ENCODE measurements at regions not wholly inside any gene's neighbourhood (a gene's known extent, or its start where the extent isn't known, plus 50 kb on each side); places are given as distances from the start of the nearest gene placed in this dataset.
"Not testable (repeated sequence)": the region's sequence is repeated elsewhere in the genome, so short reads cannot be mapped to it uniquely, and the experiment has no call there.

GRCh38 chr4:127486248-127486647 lies 146.5 kb upstream of the INTU start:
- Histone ChIP-seq H3K4me1 (ENCODE audit: control insufficient read depth, insufficient read depth, low read length) (no peaks in the 10 kb centered on the region), H3K27me3 (replicated peaks; ENCODE audit: control insufficient read depth, insufficient read depth, low read length) (no peaks in the 10 kb centered on the region), H3K9ac (ENCODE audit: low read length) (no peak overlapping the region), H3K4me3 (ENCODE audit: low read length) (no peak overlapping the region), H3K9me3 (ENCODE audit: control insufficient read depth, low read length) (no peaks in the 10 kb centered on the region), H3K36me3 (ENCODE audit: control insufficient read depth, insufficient read depth, low read length, severe bottlenecking) (no peaks in the 10 kb centered on the region)
- DNase-seq (ENCODE audit: low read depth) = no peak

DNA sequence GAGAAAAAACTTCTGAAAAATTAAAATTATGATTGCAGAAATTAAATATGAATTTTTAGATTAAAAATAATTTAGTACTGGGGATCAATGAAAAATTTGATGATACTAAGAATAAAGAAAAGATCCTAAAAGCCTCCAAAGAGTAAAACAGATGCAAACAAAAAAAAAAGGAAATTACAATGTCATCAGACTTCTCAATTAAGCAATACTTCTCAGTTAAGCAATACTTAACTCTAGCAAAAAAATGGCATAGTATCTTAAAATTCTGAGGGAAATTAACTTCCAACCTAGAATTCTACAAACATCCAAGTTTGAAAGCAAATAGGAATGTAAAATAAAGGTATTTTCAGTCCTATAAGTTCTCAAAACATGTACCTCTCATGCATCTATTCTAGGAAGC lies 141.2 kb upstream of the INTU start:
- peak; percentile 16 for DNase-seq (ENCODE audit: low read depth)
- Histone ChIP-seq H3K4me1 (ENCODE audit: control insufficient read depth, insufficient read depth, low read length) (no peaks in the 10 kb centered on the region), H3K36me3 (ENCODE audit: control insufficient read depth, insufficient read depth, low read length, severe bottlenecking) (no peaks in the 10 kb centered on the region), H3K27me3 (replicated peaks; ENCODE audit: control insufficient read depth, insufficient read depth, low read length) (no peaks in the 10 kb centered on the region), H3K4me3 (ENCODE audit: low read length) (no peak overlapping the region), H3K9ac (ENCODE audit: low read length) (no peak overlapping the region), H3K9me3 (ENCODE audit: control insufficient read depth, low read length) (no peaks in the 10 kb centered on the region)

DNA sequence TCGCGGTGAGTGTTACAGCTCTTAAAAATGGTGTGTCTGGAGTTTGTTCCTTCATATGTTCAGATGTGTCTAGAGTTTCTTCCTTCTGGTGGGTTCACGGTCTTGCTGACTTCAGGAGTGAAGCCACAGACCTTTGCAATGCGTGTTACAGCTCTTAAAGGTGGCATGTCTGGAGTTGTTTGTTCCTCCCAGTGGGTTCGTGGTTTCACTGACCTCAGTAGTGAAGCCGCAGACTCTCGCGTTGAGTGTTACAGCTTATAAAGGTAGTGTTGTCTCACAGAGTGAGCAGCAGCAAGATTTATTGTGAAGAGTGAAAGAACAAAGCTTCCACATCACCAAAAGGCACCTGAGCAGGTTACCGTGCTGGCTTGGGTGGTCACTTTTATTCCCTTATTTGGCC lies 135.9 kb upstream of the INTU start:
- not testable (repeated sequence) for H3K4me3 ChIP-seq (ENCODE audit: low read length); H3K4me1 ChIP-seq (ENCODE audit: control insufficient read depth, insufficient read depth, low read length); DNase-seq (ENCODE audit: low read depth); H3K36me3 ChIP-seq (ENCODE audit: control insufficient read depth, insufficient read depth, low read length, severe bottlenecking); H3K9me3 ChIP-seq (ENCODE audit: control insufficient read depth, low read length); H3K27me3 ChIP-seq (replicated peaks; ENCODE audit: control insufficient read depth, insufficient read depth, low read length); H3K9ac ChIP-seq (ENCODE audit: low read length)

DNA sequence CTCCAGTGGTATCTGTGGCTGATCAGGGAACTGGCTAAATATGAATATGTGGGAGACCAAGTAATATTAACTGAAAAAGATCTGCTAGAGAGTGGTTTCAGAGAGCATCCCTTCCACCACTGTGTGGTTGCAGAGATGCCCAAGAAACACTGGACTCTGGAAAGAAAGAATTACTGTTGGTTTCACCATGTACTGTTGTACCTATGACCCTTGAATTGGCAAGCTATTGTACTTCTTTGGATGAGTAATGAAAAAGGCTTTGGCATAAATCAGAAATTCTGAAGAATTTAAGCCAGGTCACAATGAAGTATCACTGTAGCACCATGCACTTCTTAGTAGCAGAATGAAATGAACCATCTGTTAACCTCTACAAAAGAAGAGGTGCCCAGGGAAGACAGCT lies 134.4 kb upstream of the INTU start:
- Histone ChIP-seq H3K4me3 (ENCODE audit: low read length) (no peak overlapping the region), H3K9me3 (ENCODE audit: control insufficient read depth, low read length) (no peaks in the 10 kb centered on the region), H3K4me1 (ENCODE audit: control insufficient read depth, insufficient read depth, low read length) (peaks cover 18% of the 10 kb centered on the region), H3K27me3 (replicated peaks; ENCODE audit: control insufficient read depth, insufficient read depth, low read length) (no peaks in the 10 kb centered on the region), H3K36me3 (ENCODE audit: control insufficient read depth, insufficient read depth, low read length, severe bottlenecking) (no peaks in the 10 kb centered on the region), H3K9ac (ENCODE audit: low read length) (no peak overlapping the region)
- peak; percentile 42 for DNase-seq (ENCODE audit: low read depth)

DNA sequence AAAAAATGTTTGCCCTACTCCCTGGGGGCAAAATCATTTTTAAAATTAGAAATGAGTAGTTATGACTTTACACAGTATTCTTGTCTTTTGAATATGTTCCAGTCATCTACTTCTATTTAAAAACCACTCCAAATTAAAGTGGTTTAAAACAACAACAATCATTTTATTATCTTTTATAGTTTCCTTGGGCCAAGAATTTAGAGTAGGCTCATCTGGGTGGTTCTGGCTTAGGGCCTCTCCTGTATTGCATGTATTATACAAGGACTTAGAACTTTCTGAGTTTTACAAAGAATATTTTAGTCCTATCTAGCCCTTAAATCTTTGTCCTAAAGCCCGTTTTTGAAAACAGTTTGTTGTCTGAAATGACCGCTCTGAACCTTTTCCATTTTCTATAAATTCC lies 132.5 kb upstream of the INTU start:
- peaks cover 26% of the 10 kb centered on the region for H3K4me1 ChIP-seq (ENCODE audit: control insufficient read depth, insufficient read depth, low read length)
- no peak for DNase-seq (ENCODE audit: low read depth)
- H3K9me3 ChIP-seq (ENCODE audit: control insufficient read depth, low read length) = no peaks in the 10 kb centered on the region
- H3K4me3 ChIP-seq (ENCODE audit: low read length) = no peak overlapping the region
- no peaks in the 10 kb centered on the region for H3K27me3 ChIP-seq (replicated peaks; ENCODE audit: control insufficient read depth, insufficient read depth, low read length)
- no peak overlapping the region for H3K9ac ChIP-seq (ENCODE audit: low read length)
- no peaks in the 10 kb centered on the region for H3K36me3 ChIP-seq (ENCODE audit: control insufficient read depth, insufficient read depth, low read length, severe bottlenecking)

DNA sequence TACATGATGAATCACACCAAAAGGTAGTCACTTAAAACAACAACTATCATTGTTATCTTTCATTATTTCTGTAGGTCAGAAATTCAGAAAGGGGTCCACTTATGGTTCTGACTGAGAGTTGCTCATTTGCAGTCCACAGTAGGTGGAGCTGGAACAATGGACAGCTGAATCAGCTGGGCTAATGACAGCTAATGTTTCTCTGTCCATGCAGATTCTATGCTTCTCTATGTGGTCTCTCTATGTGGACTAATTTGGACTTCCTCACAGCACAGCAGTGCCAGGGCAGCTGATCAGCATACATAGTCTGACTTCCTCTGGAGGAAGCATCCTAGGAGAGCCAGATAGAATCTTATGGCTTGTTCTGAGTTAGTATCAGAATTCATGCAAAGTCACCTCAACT lies 131.7 kb upstream of the INTU start:
- DNase-seq (ENCODE audit: low read depth) = no peak
- H3K9me3 ChIP-seq (ENCODE audit: control insufficient read depth, low read length) = no peaks in the 10 kb centered on the region
- no peaks in the 10 kb centered on the region for H3K27me3 ChIP-seq (replicated peaks; ENCODE audit: control insufficient read depth, insufficient read depth, low read length)
- peak overlapping the region; percentile 47 for H3K4me3 ChIP-seq (ENCODE audit: low read length)
- H3K9ac ChIP-seq (ENCODE audit: low read length) = no peak overlapping the region
- peaks cover 28% of the 10 kb centered on the region for H3K4me1 ChIP-seq (ENCODE audit: control insufficient read depth, insufficient read depth, low read length)
- H3K36me3 ChIP-seq (ENCODE audit: control insufficient read depth, insufficient read depth, low read length, severe bottlenecking) = no peaks in the 10 kb centered on the region

DNA sequence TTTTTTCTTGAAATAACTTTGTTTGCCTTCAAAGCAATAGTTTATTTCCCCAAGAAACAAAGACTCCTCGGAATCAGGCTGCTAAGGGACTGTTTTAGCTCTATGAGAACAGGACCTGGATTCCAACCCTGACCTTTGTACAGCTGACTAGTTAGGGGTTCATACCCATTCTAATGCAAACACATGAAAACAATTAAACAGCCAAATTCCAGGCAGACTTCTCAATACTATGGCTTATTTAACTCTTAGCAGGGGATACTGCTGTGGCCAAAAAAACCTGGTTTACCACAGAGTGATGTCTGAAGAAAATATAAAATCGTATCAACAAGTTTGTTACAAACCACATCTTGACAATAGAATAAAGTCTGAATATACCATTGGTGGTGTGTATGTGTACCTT lies 129.6 kb upstream of the INTU start:
- H3K9me3 ChIP-seq (ENCODE audit: control insufficient read depth, low read length) = no peaks in the 10 kb centered on the region
- peak; percentile 74 for DNase-seq (ENCODE audit: low read depth)
- H3K36me3 ChIP-seq (ENCODE audit: control insufficient read depth, insufficient read depth, low read length, severe bottlenecking) = no peaks in the 10 kb centered on the region
- H3K4me3 ChIP-seq (ENCODE audit: low read length) = no peak overlapping the region
- H3K9ac ChIP-seq (ENCODE audit: low read length) = no peak overlapping the region
- H3K27me3 ChIP-seq (replicated peaks; ENCODE audit: control insufficient read depth, insufficient read depth, low read length) = no peaks in the 10 kb centered on the region
- peaks cover 28% of the 10 kb centered on the region for H3K4me1 ChIP-seq (ENCODE audit: control insufficient read depth, insufficient read depth, low read length)

- H3K4me1 ChIP-seq (ENCODE audit: control insufficient read depth, insufficient read depth, low read length) = peaks cover 31% of the 10 kb centered on the region
- DNase-seq (ENCODE audit: low read depth) = peak; percentile 89
- H3K9me3 ChIP-seq (ENCODE audit: control insufficient read depth, low read length) = no peaks in the 10 kb centered on the region
- no peak overlapping the region for H3K9ac ChIP-seq (ENCODE audit: low read length)
- no peaks in the 10 kb centered on the region for H3K27me3 ChIP-seq (replicated peaks; ENCODE audit: control insufficient read depth, insufficient read depth, low read length)
- H3K36me3 ChIP-seq (ENCODE audit: control insufficient read depth, insufficient read depth, low read length, severe bottlenecking) = no peaks in the 10 kb centered on the region
- no peak overlapping the region for H3K4me3 ChIP-seq (ENCODE audit: low read length)
Measured at GRCh38 chr4:127505203-127505602, 127.6 kb upstream of the INTU start.

DNA sequence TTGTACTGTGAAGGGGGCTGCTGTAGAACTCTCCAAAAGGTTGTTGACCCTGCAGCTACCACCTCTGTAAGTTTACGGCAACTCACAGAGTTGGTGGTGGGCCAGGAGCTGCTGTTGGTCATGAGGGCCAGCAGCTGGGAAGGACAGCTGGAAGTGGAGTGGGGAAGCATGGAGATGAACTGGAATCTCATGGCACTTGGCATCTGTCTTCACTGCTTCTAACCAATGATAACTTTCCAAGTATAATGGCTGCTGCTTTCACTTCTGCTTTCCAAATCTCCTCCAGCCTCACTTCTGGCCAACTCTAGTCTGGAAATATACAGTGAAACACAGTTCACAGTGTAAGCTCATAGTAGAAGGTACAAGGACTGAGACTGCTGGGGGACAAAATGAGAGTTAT lies 126.5 kb upstream of the INTU start:
- Histone ChIP-seq H3K9me3 (ENCODE audit: control insufficient read depth, low read length) (no peaks in the 10 kb centered on the region), H3K9ac (ENCODE audit: low read length) (no peak overlapping the region), H3K4me3 (ENCODE audit: low read length) (no peak overlapping the region), H3K4me1 (ENCODE audit: control insufficient read depth, insufficient read depth, low read length) (peaks cover 25% of the 10 kb centered on the region), H3K27me3 (replicated peaks; ENCODE audit: control insufficient read depth, insufficient read depth, low read length) (no peaks in the 10 kb centered on the region), H3K36me3 (ENCODE audit: control insufficient read depth, insufficient read depth, low read length, severe bottlenecking) (no peaks in the 10 kb centered on the region)
- no peak for DNase-seq (ENCODE audit: low read depth)

DNA sequence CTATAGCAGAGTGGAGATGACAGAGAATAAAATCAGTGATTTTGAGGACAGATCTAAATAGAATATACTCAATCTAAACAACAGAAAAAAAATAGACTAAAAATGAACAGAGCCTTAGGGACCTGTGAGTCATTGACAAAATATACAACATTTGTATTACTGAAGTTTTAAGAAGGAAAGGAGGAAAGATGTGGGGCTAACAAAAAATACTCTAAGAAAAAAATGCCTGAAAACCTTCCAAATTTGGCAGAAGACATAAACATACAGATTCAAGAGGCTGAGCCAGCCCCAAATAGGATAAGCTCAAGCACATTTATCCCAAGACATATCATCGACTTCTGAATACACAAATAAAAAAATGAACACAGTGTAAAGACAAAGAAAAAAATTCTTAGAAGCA lies 123.6 kb upstream of the INTU start:
- H3K9me3 ChIP-seq (ENCODE audit: control insufficient read depth, low read length) = no peaks in the 10 kb centered on the region
- H3K36me3 ChIP-seq (ENCODE audit: control insufficient read depth, insufficient read depth, low read length, severe bottlenecking) = no peaks in the 10 kb centered on the region
- H3K9ac ChIP-seq (ENCODE audit: low read length) = no peak overlapping the region
- H3K4me1 ChIP-seq (ENCODE audit: control insufficient read depth, insufficient read depth, low read length) = peaks cover 13% of the 10 kb centered on the region
- peak; percentile 75 for DNase-seq (ENCODE audit: low read depth)
- peak overlapping the region; percentile 41 for H3K4me3 ChIP-seq (ENCODE audit: low read length)
- no peaks in the 10 kb centered on the region for H3K27me3 ChIP-seq (replicated peaks; ENCODE audit: control insufficient read depth, insufficient read depth, low read length)

GRCh38 chr4:127512672-127513071 lies 120.1 kb upstream of the INTU start:
- H3K4me3 ChIP-seq (ENCODE audit: low read length); H3K27me3 ChIP-seq (replicated peaks; ENCODE audit: control insufficient read depth, insufficient read depth, low read length); DNase-seq (ENCODE audit: low read depth); H3K9ac ChIP-seq (ENCODE audit: low read length); H3K9me3 ChIP-seq (ENCODE audit: control insufficient read depth, low read length); H3K36me3 ChIP-seq (ENCODE audit: control insufficient read depth, insufficient read depth, low read length, severe bottlenecking); H3K4me1 ChIP-seq (ENCODE audit: control insufficient read depth, insufficient read depth, low read length): not testable (repeated sequence)

- H3K9me3 ChIP-seq (ENCODE audit: control insufficient read depth, low read length); H3K36me3 ChIP-seq (ENCODE audit: control insufficient read depth, insufficient read depth, low read length, severe bottlenecking); H3K9ac ChIP-seq (ENCODE audit: low read length); H3K4me1 ChIP-seq (ENCODE audit: control insufficient read depth, insufficient read depth, low read length); DNase-seq (ENCODE audit: low read depth); H3K27me3 ChIP-seq (replicated peaks; ENCODE audit: control insufficient read depth, insufficient read depth, low read length); H3K4me3 ChIP-seq (ENCODE audit: low read length): not testable (repeated sequence)
Measured at GRCh38 chr4:127515259-127515658, 117.5 kb upstream of the INTU start.

Measured in adipocyte (in vitro differentiated cells).